ENCODE measurements at regions not wholly inside any gene's neighbourhood (a gene's known extent, or its start where the extent isn't known, plus 50 kb on each side); places are given as distances from the start of the nearest gene placed in this dataset.

GRCh38 chr9:2307480-2307879, 292.3 kb downstream of the SMARCA2 start:
- no peaks in the 10 kb centered on the region for H3K4me1 Mint-ChIP-seq

DNA sequence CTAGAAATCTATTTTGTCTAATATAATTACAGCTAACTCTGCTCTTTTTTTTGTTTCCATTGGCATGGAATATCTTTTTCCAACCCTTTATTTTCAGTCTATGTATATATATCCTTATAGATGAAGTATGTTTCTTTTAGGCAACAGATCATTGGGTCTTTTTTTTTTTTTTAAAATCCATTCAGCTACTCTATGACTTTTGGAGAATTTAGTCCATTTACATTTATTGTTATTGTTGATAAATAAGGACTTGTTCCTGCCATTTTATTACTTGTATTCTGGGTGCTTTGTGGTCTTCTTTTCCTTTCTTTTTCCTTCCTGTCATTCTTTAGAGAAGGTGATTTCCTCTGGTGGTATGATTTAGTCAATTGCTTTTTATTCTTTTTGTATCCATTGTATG, 296.8 kb downstream of the SMARCA2 start:
- H3K27me3 Mint-ChIP-seq (ENCODE audit: insufficient read depth, low read depth, poor library complexity), result peaks cover 2% of the 10 kb centered on the region
- Histone ChIP-seq H3K9me2 (ENCODE audit: insufficient read depth) (no peaks in the 10 kb centered on the region; the same call in 1 of the 2 replicates), H3F3A (replicated peaks; ENCODE audit: low read depth) (no peaks in the 10 kb centered on the region), H3K4me3 (no peak overlapping the region), H3K4me2 (no peak overlapping the region), H3K27me3 (ENCODE audit: insufficient read depth) (no peaks in the 10 kb centered on the region), H4K20me1 (replicated peaks; ENCODE audit: insufficient read depth) (no peaks in the 10 kb centered on the region), H3K36me3 (ENCODE audit: insufficient read depth) (peaks cover 31% of the 10 kb centered on the region), H3K27ac (ENCODE audit: low read depth) (no peak overlapping the region), H3K79me2 (replicated peaks; ENCODE audit: insufficient read depth) (no peaks in the 10 kb centered on the region), H3K4me1 (ENCODE audit: insufficient read depth) (no peaks in the 10 kb centered on the region), H2AFZ (no peak overlapping the region)
- no peaks in the 10 kb centered on the region for H3K4me1 Mint-ChIP-seq
- H3K9me3 Mint-ChIP-seq, result peaks cover 73% of the 10 kb centered on the region
- DNase-seq (ENCODE audit: low spot score) (no peak), ATAC-seq (no peak)
- H3K27ac Mint-ChIP-seq, result no peak overlapping the region
- no peak overlapping the region for H3K4me3 Mint-ChIP-seq
- peaks cover 69% of the 10 kb centered on the region for H3K36me3 Mint-ChIP-seq (ENCODE audit: low read depth)
- TF ChIP-seq, protein P1, sequence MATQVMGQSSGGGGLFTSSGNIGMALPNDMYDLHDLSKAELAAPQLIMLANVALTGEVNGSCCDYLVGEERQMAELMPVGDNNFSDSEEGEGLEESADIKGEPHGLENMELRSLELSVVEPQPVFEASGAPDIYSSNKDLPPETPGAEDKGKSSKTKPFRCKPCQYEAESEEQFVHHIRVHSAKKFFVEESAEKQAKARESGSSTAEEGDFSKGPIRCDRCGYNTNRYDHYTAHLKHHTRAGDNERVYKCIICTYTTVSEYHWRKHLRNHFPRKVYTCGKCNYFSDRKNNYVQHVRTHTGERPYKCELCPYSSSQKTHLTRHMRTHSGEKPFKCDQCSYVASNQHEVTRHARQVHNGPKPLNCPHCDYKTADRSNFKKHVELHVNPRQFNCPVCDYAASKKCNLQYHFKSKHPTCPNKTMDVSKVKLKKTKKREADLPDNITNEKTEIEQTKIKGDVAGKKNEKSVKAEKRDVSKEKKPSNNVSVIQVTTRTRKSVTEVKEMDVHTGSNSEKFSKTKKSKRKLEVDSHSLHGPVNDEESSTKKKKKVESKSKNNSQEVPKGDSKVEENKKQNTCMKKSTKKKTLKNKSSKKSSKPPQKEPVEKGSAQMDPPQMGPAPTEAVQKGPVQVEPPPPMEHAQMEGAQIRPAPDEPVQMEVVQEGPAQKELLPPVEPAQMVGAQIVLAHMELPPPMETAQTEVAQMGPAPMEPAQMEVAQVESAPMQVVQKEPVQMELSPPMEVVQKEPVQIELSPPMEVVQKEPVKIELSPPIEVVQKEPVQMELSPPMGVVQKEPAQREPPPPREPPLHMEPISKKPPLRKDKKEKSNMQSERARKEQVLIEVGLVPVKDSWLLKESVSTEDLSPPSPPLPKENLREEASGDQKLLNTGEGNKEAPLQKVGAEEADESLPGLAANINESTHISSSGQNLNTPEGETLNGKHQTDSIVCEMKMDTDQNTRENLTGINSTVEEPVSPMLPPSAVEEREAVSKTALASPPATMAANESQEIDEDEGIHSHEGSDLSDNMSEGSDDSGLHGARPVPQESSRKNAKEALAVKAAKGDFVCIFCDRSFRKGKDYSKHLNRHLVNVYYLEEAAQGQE (IDR thresholded peaks at IDR 0.05; ENCODE audit: unreplicated experiment), result no peak
- TF ChIP-seq ZNF331 (CRISPR knock-in tag; IDR thresholded peaks at IDR 0.05; ENCODE audit: low read depth) (no peak), JUNB (IDR thresholded peaks at IDR 0.05; ENCODE audit: unreplicated experiment) (no peak), EZH2 (IDR thresholded peaks at IDR 0.05; ENCODE audit: low read depth, unreplicated experiment) (no peak), ZNF114 (CRISPR knock-in tag; IDR thresholded peaks at IDR 0.05) (no peak), STAT1 (IDR thresholded peaks at IDR 0.05; ENCODE audit: unreplicated experiment) (no peak), POLR2AphosphoS5 (IDR thresholded peaks at IDR 0.05; ENCODE audit: low read depth) (no peak), NANOG (IDR thresholded peaks at IDR 0.05; ENCODE audit: borderline replicate concordance) (no peak), CREB1 (CRISPR knock-in tag; IDR thresholded peaks at IDR 0.05; ENCODE audit: low read depth) (no peak)
- TF ChIP-seq, protein P2, sequence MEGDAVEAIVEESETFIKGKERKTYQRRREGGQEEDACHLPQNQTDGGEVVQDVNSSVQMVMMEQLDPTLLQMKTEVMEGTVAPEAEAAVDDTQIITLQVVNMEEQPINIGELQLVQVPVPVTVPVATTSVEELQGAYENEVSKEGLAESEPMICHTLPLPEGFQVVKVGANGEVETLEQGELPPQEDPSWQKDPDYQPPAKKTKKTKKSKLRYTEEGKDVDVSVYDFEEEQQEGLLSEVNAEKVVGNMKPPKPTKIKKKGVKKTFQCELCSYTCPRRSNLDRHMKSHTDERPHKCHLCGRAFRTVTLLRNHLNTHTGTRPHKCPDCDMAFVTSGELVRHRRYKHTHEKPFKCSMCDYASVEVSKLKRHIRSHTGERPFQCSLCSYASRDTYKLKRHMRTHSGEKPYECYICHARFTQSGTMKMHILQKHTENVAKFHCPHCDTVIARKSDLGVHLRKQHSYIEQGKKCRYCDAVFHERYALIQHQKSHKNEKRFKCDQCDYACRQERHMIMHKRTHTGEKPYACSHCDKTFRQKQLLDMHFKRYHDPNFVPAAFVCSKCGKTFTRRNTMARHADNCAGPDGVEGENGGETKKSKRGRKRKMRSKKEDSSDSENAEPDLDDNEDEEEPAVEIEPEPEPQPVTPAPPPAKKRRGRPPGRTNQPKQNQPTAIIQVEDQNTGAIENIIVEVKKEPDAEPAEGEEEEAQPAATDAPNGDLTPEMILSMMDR (conservative IDR thresholded peaks at IDR 0.05; ENCODE audit: low read depth in 2 of 2), result no peak

More at GRCh38 chr9:2307480-2307879, 292.3 kb downstream of the SMARCA2 start:
- Mint-ChIP-seq H3K4me3 (no peak overlapping the region), H3K27me3 (ENCODE audit: insufficient read depth, low read depth, poor library complexity) (peaks cover 7% of the 10 kb centered on the region), H3K9me3 (peaks cover 32% of the 10 kb centered on the region), H3K27ac (no peak overlapping the region), H3K36me3 (ENCODE audit: low read depth) (peaks cover 29% of the 10 kb centered on the region)
- Histone ChIP-seq H3K4me3 (no peak overlapping the region), H3K79me2 (replicated peaks; ENCODE audit: insufficient read depth) (no peaks in the 10 kb centered on the region), H3K4me2 (no peak overlapping the region), H3K27me3 (ENCODE audit: insufficient read depth) (no peaks in the 10 kb centered on the region), H3K4me1 (ENCODE audit: insufficient read depth) (no peaks in the 10 kb centered on the region), H3K9me2 (ENCODE audit: insufficient read depth) (peaks cover 9% of the 10 kb centered on the region), H2AFZ (peak overlapping the region; percentile 61; the same call in 1 of the 2 replicates), H4K20me1 (replicated peaks; ENCODE audit: insufficient read depth) (no peaks in the 10 kb centered on the region), H3K27ac (ENCODE audit: low read depth) (no peak overlapping the region), H3K36me3 (ENCODE audit: insufficient read depth) (peaks cover 14% of the 10 kb centered on the region), H3F3A (replicated peaks; ENCODE audit: low read depth) (no peaks in the 10 kb centered on the region)
- TF ChIP-seq, protein P1 (IDR thresholded peaks at IDR 0.05; ENCODE audit: unreplicated experiment), result no peak
- no peak for TF ChIP-seq ZNF114 (CRISPR knock-in tag; IDR thresholded peaks at IDR 0.05)
- ATAC-seq (no peak), DNase-seq (ENCODE audit: low spot score) (no peak)
